ENCODE measurements at regions not wholly inside any gene's neighbourhood (a gene's known extent, or its start where the extent isn't known, plus 50 kb on each side); places are given as distances from the start of the nearest gene placed in this dataset.

GRCh38 chr12:23253191-23253590 is 628.2 kb downstream of the ETNK1 start:
- TF ChIP-seq CTCF (IDR thresholded peaks at IDR 0.05; ENCODE audit: low read depth, low read length, poor library complexity, severe bottlenecking) (no peak), EZH2phosphoT487 (IDR thresholded peaks at IDR 0.05; ENCODE audit: borderline replicate concordance, low read length) (no peak)
